Fibroblast of the aortic adventitia (primary cell): ENCODE measurements at regions not wholly inside any gene's neighbourhood (a gene's known extent, or its start where the extent isn't known, plus 50 kb on each side); places are given as distances from the start of the nearest gene placed in this dataset.

Experiments used
- DNase-seq: peaks from one replicate; pipeline ENCODE4 v3.0.0-alpha.2; 2010; ENCODE audit warnings: low read depth
- H3K4me3 ChIP-seq: 2 replicates; pipeline ENCODE4 v1.5.1; 2011; ENCODE audit warnings: low read depth, mild to moderate bottlenecking, control low read depth, low read length, moderate library complexity
- CTCF ChIP-seq: IDR thresholded peaks from 2 replicates; pipeline ENCODE4 v1.5.1; 2011; ENCODE audit warnings: mild to moderate bottlenecking, low read length, control low read depth, inconsistent platforms; ENCODE audit not compliant: insufficient read depth

DNA sequence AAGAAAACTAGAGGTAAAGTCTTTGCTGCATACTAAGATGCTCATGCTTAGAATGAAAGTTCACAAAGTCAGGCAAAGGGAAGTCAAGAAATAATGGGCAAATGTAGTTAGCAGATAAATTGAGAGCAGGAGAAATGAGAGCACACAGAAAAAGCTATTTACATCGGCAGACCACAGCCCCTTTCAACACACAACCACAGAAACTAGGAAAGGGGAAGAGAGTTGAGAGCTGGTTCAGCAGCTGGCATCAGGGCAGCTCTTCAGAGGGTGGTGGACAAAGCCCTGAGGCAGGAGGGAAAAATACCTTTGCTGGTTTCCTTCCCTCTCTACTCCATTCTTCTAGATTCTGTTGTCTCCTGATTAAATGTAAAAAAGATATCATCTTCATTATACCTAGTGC is 95.4 kb upstream of the ANO4 start:
- TF ChIP-seq CTCF: no peak
- no peak for DNase-seq

GRCh38 chr12:100703337-100703736 is 91.2 kb upstream of the ANO4 start:
- TF ChIP-seq CTCF: no peak
- H3K4me3 ChIP-seq: no peak overlapping the region
- DNase-seq: no peak

More for the DNA sequence above, 95.4 kb upstream of the ANO4 start:
- H3K4me3 ChIP-seq: no peak overlapping the region

- DNase-seq: no peak
- no peak overlapping the region for H3K4me3 ChIP-seq
- no peak for TF ChIP-seq CTCF
These were observed 90.7 kb upstream of the ANO4 start for GRCh38 chr12:100703868-100704267.

DNA sequence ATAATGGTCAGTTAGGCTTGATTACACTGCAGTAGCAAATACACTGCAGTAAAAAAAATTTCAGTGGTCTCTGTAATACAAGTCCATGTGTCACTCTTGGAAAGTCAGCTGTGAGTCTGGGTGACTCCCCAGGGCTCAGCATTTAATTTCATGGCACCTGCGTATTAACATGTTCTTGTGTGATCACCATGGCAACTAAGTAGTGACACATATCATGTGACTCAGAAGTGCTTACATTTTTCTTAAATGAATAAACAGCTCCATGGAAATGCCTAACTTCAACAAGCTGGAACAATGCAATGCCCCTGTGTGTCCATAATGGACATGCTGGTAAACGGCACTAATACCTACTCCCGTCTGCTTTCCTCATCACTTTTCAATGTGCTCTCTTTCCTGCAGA is 88.5 kb upstream of the ANO4 start:
- TF ChIP-seq CTCF: no peak
- no peak overlapping the region for H3K4me3 ChIP-seq

DNA sequence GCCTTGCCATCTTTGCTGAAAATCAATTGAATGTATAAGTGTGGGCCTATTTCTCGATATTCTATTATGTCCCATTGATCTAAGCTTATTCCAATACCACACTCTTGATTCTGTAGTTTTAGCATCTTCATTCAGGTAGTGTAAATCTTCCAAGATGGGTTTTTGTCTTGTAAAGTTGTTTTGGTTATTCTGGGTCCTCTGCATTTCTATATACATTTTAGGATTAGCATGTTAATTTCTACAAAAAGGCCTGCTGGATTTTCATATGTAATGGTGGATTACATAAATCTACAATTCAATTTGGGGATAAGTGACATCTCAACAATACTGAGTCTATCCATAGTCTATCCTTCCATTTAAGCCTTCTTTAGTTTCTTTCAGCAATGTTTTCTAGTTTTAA is 86.0 kb upstream of the ANO4 start:
- no peak overlapping the region for H3K4me3 ChIP-seq
- TF ChIP-seq CTCF: no peak

More for the DNA sequence above, 88.5 kb upstream of the ANO4 start:
- peak; percentile 6 for DNase-seq

GRCh38 chr12:100715976-100716944 is 78.3 kb upstream of the ANO4 start:
- no peak for DNase-seq
- no peak overlapping the region for H3K4me3 ChIP-seq
- TF ChIP-seq CTCF: no peak

More for the DNA sequence above, 86.0 kb upstream of the ANO4 start:
- DNase-seq: no peak
